Esophagus (tissue), 2 donors: ENCODE measurements at regions not wholly inside any gene's neighbourhood (a gene's known extent, or its start where the extent isn't known, plus 50 kb on each side); places are given as distances from the start of the nearest gene placed in this dataset.

Source experiments
- H3K27ac ChIP-seq, 2 donors: one replicate each; pipeline ENCODE4 v1.5.1; 2013; ENCODE audit warnings: low read depth in 2 of 2, mild to moderate bottlenecking in 2 of 2, inconsistent platforms in 1 of 2, low read length in 1 of 2, moderate library complexity in 1 of 2
- H3K27me3 ChIP-seq, 2 donors: one replicate each; pipeline ENCODE4 v1.6.1; 2013; ENCODE audit warnings: low read length in 2 of 2, control low read depth in 1 of 2, mild to moderate bottlenecking in 1 of 2; ENCODE audit not compliant: insufficient read depth in 2 of 2, control insufficient read depth in 1 of 2
- H3K36me3 ChIP-seq, 2 donors: one replicate each; pipeline ENCODE4 v1.6.1; 2013; ENCODE audit warnings: low read length in 1 of 2; ENCODE audit not compliant: control insufficient read depth in 2 of 2, insufficient read depth in 2 of 2
- H3K4me1 ChIP-seq, 2 donors: one replicate each; pipeline ENCODE4 v1.6.1; 2013; ENCODE audit warnings: low read length in 1 of 2; ENCODE audit not compliant: control insufficient read depth in 2 of 2, insufficient read depth in 2 of 2
- H3K4me3 ChIP-seq, 2 donors: one replicate each; pipeline ENCODE4 v1.5.1; 2013; ENCODE audit warnings: low read length in 2 of 2, mild to moderate bottlenecking in 2 of 2, low read depth in 1 of 2, moderate library complexity in 1 of 2
- H3K9me3 ChIP-seq, 2 donors: one replicate each; pipeline ENCODE4 v1.6.1; 2013; ENCODE audit warnings: mild to moderate bottlenecking in 2 of 2, low read depth in 1 of 2, low read length in 1 of 2, moderate library complexity in 1 of 2; ENCODE audit not compliant: control insufficient read depth in 2 of 2, insufficient read depth in 1 of 2
- WGBS, 2 donors: extraction: QIAGEN DNeasy Blood & Tissue Kit; methylation state at CpG; one replicate each; pipeline ENCODE4 v1.1.7; 2013; 5-methylcytosine and 5-hydroxymethylcytosine counted together
- donor health status: healthy with polysubstance abuse.
- donor health status: Bipolar disorder and iron deficiency.

DNA sequence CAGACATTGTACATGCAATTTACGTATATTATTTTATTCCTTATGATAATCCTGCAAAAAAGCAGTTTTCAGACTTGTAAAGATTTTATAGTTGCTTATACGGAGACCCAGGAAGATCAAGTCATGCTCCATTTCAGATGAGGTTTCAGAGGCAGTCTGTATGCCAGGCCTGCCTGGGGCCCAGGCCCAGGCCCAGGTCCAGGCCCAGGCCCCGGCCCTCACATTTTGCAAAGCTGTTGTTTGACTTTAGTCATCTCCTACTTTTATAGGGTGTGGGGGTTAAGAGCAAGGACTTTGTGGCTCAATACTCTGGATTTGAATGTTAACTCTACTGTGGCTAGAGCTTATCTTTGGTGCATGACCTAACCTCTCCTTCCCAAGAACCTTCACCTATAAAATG is 217.9 kb downstream of the SAMD5 start:
- Histone ChIP-seq H3K4me1 (no peaks in the 10 kb centered on the region), H3K4me3 (no peak overlapping the region), H3K27ac (no peak overlapping the region), H3K9me3 (peaks cover 0 to 3% of the 10 kb centered on the region in 2 donors), H3K36me3 (no peaks in the 10 kb centered on the region), H3K27me3 (no peaks in the 10 kb centered on the region)
- 78 to 88% methylated on average over 3 of the region's 3 CpGs for WGBS, 2 donors

- H3K27ac ChIP-seq: no peak overlapping the region
- no peak overlapping the region for H3K4me3 ChIP-seq
- no peaks in the 10 kb centered on the region for H3K27me3 ChIP-seq
- no peaks in the 10 kb centered on the region for H3K36me3 ChIP-seq
- WGBS, 2 donors: 70 to 71% methylated on average over 4 of the region's 4 CpGs
- H3K4me1 ChIP-seq: no peaks in the 10 kb centered on the region
- H3K9me3 ChIP-seq: no peaks in the 10 kb centered on the region
These were observed 220.4 kb downstream of the SAMD5 start for GRCh38 chr6:147728903-147729302.

GRCh38 chr6:147733686-147734085 is 225.2 kb downstream of the SAMD5 start:
- Histone ChIP-seq H3K4me1 (no peaks in the 10 kb centered on the region), H3K36me3 (no peaks in the 10 kb centered on the region), H3K27ac (no peak overlapping the region), H3K27me3 (no peaks in the 10 kb centered on the region), H3K4me3 (no peak overlapping the region), H3K9me3 (no peaks in the 10 kb centered on the region)
- WGBS, 2 donors: 73 to 75% methylated on average over 5 of the region's 5 CpGs

- Histone ChIP-seq H3K4me3 (no peak overlapping the region), H3K36me3 (no peaks in the 10 kb centered on the region), H3K9me3 (no peaks in the 10 kb centered on the region), H3K27me3 (no peaks in the 10 kb centered on the region), H3K4me1 (no peaks in the 10 kb centered on the region), H3K27ac (no peak overlapping the region)
- WGBS, 2 donors: 91 to 96% methylated on average over 8 of the region's 8 CpGs
These were observed 225.7 kb downstream of the SAMD5 start for GRCh38 chr6:147734151-147734550.

DNA sequence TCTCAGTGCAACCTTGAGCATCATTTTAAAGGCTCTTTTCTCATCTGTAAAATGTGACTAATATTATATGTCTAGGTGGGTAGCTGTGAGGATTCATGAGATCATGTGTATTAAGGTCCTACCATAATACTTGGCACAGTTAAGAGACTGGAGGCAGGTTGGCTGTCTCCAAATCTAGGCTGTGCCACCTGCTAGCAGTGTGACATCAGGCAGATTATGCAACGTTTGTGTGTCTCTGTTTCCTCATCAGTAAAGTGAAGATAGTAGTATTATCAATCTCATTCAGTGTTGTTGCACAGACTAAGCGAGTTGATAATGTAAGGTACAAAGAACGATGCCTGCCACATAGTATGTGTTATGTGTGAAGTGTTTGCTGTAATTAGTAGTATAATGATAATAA is 227.4 kb downstream of the SAMD5 start:
- Histone ChIP-seq H3K9me3 (no peaks in the 10 kb centered on the region), H3K4me1 (no peaks in the 10 kb centered on the region)

DNA sequence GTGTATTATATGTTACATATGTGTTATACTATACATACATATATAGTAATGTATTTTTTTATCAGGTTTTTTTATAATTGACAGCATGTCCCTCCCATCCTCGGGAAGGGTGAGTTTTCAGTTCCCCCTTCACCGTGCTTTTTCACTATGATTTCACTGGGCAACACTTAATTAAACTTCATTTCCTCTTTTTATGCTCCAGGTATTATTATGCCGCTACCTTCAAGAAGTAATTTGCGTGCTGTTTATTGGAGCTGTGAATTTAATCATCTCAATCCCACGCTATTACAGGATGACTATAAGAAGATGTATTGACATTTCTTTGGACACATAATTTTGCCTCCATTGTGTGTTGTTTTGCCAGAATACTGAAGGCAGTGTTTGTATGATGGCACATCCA is 228.6 kb downstream of the SAMD5 start:
- Histone ChIP-seq H3K9me3 (no peaks in the 10 kb centered on the region), H3K27me3 (no peaks in the 10 kb centered on the region), H3K27ac (no peak overlapping the region), H3K4me3 (no peak overlapping the region), H3K36me3 (no peaks in the 10 kb centered on the region), H3K4me1 (no peaks in the 10 kb centered on the region)
- 85 to 90% methylated on average over 5 of the region's 5 CpGs for WGBS, 2 donors

More for the DNA sequence above, 227.4 kb downstream of the SAMD5 start:
- H3K27ac ChIP-seq: no peak overlapping the region
- no peaks in the 10 kb centered on the region for H3K36me3 ChIP-seq
- no peak overlapping the region for H3K4me3 ChIP-seq
- no peaks in the 10 kb centered on the region for H3K27me3 ChIP-seq
- 73 to 82% methylated on average over 3 of the region's 3 CpGs for WGBS, 2 donors

GRCh38 chr6:147738099-147738498 is 229.6 kb downstream of the SAMD5 start:
- Histone ChIP-seq H3K4me3 (no peak overlapping the region), H3K36me3 (no peaks in the 10 kb centered on the region), H3K4me1 (no peaks in the 10 kb centered on the region), H3K9me3 (no peaks in the 10 kb centered on the region), H3K27ac (no peak overlapping the region), H3K27me3 (no peaks in the 10 kb centered on the region)
- 57 to 62% methylated on average over 8 of the region's 8 CpGs for WGBS, 2 donors

- Histone ChIP-seq H3K9me3 (no peaks in the 10 kb centered on the region), H3K36me3 (no peaks in the 10 kb centered on the region), H3K4me3 (no peak overlapping the region), H3K27me3 (no peaks in the 10 kb centered on the region), H3K27ac (no peak overlapping the region), H3K4me1 (no peaks in the 10 kb centered on the region)
- 10 to 16% methylated on average over 3 of the region's 3 CpGs for WGBS, 2 donors
These were observed 230.1 kb downstream of the SAMD5 start for GRCh38 chr6:147738516-147739162.

DNA sequence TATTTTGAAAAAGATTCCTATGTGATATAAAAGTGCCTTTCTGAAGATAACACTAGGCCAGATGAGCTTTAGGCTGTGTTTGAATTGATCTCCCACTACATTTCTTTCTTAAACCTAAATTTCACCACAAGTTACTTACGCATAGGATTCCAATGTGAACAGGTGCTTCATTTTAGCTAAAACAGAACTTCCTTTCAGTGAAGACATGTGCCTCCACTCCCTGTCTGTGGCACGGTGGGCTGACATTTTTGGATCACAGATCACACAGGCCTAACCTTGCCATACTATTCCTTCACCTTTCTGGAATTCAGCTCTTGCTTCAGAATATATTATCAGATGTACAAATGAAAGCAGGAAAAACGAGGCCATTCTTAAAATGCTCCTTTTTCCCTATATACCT is 231.8 kb downstream of the SAMD5 start:
- no peak overlapping the region for H3K27ac ChIP-seq
- WGBS, 2 donors: 83 to 84% methylated on average over 3 of the region's 3 CpGs
- H3K4me1 ChIP-seq: no peaks in the 10 kb centered on the region
- no peak overlapping the region for H3K4me3 ChIP-seq
- no peaks in the 10 kb centered on the region for H3K27me3 ChIP-seq
- no peaks in the 10 kb centered on the region for H3K36me3 ChIP-seq
- H3K9me3 ChIP-seq: no peaks in the 10 kb centered on the region

DNA sequence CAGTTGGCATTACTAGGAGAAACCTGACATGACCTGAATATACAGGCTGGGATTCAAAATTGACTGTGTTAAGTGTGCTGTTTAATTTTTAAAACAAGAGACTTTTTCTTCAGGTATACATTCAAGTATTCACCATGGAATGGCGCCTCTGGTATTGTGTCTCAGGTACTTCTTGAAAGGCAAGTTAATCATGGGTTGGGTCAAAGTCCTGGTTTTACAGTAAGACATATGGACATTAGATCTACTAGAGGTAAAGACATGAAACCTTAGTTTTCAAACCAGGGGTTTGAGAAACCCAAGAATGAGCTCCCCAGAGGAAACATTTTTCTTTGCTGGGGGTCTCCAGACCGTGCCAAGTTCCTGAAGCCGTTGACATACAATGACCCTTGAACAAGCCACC is 232.4 kb downstream of the SAMD5 start:
- no peak overlapping the region for H3K4me3 ChIP-seq
- H3K4me1 ChIP-seq: no peaks in the 10 kb centered on the region
- H3K27me3 ChIP-seq: no peaks in the 10 kb centered on the region
- 52 to 76% methylated on average over 3 of the region's 3 CpGs for WGBS, 2 donors
- H3K27ac ChIP-seq: no peak overlapping the region
- no peaks in the 10 kb centered on the region for H3K9me3 ChIP-seq
- no peaks in the 10 kb centered on the region for H3K36me3 ChIP-seq
